RWPE1 (cell line): ENCODE measurements at regions not wholly inside any gene's neighbourhood (a gene's known extent, or its start where the extent isn't known, plus 50 kb on each side); places are given as distances from the start of the nearest gene placed in this dataset.
"Not testable (repeated sequence)": the region's sequence is repeated elsewhere in the genome, so short reads cannot be mapped to it uniquely, and the experiment has no call there.

Experiments
- CTCF ChIA-PET: fragments of 350-600 bp; sonication (Branson Sonifier 250); formaldehyde crosslinking; extraction: SDS; loops from one replicate; lab custom pipeline; 2021; lab: Yijun Ruan, JAX
- POLR2A ChIA-PET: fragments of 400-600 bp; formaldehyde crosslinking; extraction: SDS; loops from one replicate; lab custom pipeline; 2020; ENCODE audit warnings: antibody characterized with exemption; ENCODE audit not compliant: low non-redundant PET; lab: Yijun Ruan, JAX
- DNase-seq: peaks from one replicate; pipeline ENCODE4 v3.0.0; 2012; ENCODE audit warnings: low spot score
- H3K27ac ChIP-seq: fragments of 450-650 bp; 2 replicates; pipeline ENCODE4 v1.5.1; 2017
- TF ChIP-seq, protein P1 (sequence below): fragments of 450-650 bp; conservative IDR thresholded peaks from 2 replicates; pipeline ENCODE4 v1.5.1; 2017; ENCODE audit warnings: low read depth, mild to moderate bottlenecking

DNA sequence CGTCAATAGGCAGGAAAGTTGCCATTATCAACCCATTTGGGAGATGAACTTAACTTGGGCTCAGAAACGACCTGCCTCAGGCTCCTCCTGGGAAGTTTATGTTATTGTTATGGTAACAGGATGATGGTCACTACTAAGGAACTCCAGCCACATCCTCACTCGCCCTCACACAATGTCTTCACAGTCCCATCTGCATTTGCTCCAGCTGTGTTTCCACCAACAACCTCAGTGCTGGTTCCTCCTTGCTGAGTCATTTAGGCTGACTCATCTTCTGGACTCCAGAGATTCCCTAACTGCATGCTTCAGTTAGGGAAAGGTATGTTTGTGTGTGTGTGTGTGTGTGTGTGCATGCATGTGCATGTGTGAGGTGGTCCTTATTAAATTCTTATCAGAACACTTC is 293.4 kb upstream of the BOD1L1 start:
- DNase-seq: peak; percentile 84
- TF ChIP-seq, protein P1, sequence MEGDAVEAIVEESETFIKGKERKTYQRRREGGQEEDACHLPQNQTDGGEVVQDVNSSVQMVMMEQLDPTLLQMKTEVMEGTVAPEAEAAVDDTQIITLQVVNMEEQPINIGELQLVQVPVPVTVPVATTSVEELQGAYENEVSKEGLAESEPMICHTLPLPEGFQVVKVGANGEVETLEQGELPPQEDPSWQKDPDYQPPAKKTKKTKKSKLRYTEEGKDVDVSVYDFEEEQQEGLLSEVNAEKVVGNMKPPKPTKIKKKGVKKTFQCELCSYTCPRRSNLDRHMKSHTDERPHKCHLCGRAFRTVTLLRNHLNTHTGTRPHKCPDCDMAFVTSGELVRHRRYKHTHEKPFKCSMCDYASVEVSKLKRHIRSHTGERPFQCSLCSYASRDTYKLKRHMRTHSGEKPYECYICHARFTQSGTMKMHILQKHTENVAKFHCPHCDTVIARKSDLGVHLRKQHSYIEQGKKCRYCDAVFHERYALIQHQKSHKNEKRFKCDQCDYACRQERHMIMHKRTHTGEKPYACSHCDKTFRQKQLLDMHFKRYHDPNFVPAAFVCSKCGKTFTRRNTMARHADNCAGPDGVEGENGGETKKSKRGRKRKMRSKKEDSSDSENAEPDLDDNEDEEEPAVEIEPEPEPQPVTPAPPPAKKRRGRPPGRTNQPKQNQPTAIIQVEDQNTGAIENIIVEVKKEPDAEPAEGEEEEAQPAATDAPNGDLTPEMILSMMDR: no peak
- ChIA-PET POLR2A (no interaction called here), CTCF (no interaction called here)
- peak overlapping the region; percentile 73 for H3K27ac ChIP-seq

DNA sequence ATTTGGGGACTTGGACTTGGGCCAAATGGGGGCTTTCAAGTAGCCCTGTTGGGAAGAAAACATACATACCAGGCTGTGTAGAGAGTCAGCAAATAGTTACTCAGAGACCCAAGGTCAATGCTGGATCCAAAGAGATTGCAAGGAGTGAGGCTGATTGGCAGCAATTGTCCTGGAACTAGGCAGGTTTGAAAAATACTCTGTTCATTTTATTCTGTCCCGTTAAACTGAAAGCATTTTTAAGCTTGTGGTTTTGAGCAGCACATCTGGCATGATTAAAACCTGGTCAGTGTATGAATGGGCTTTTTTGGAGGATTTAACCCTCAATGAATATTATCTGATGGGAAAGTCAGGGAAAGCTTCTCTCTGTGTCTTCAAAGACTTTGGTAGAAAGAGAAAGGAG is 294.3 kb upstream of the BOD1L1 start:
- no peak for DNase-seq
- TF ChIP-seq, protein P1: no peak
- ChIA-PET CTCF (interaction anchor here (0.6 kb wide), 1 partner anchor 245 kb away, joined by 3 read pairs; no protein-coding TSS in a partner anchor), POLR2A (no interaction called here)
- no peak overlapping the region for H3K27ac ChIP-seq

DNA sequence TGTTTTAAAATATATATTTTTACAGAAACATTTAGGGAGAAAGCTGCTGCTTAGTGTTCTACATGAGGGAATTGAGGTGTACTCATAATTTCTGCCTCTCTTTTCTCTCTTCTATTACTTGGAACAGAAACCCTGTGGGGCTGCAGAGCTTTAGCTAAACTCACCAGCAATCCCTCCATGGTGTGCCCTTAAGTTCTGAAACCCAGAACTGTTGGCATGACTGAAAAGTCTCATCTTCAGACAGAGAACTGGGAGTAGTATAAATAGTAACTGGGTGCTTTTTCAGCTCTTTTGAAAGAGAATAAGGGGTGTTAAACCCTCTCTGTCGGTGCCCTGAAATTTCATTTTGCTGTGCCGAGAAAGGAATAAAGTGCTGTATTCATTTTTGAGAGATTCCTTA is 294.9 kb upstream of the BOD1L1 start:
- ChIA-PET POLR2A (no interaction called here), CTCF (no interaction called here)
- no peak for DNase-seq
- TF ChIP-seq, protein P1: no peak
- H3K27ac ChIP-seq: no peak overlapping the region

DNA sequence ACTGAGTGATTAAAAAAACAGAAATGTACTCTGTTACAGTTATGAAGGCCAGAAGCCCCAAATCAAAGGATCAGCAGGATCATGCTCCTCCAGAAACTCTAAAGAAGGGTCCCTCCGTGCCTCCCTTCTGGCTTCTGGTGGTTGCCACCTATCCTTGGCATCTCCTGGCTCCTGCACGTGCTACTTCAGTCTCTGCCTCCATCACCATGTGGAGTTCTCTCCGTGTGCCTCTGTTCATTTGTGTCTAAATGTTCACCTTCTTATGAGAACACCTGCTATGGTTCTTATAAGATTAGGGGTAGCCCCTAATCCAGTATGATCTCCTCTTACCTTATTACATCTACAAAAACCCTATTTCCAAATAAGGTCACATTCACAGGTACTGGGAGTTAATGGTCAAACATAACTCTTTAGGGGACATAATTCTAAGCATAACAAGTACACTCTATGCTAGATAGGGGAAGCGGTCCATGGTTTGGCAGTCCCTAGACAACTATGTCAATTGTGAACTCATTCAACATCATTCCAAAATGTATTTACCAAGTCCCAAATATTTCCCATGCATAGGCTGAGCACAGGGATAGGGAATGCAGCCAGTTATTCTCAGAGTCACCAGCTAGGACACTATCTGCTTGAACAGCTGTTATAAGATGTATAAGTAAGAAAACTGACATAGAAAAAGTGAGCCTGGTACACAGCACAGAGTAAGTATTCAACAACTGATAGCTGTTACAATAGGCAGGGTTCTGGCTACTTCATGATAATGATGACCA is 295.5 kb upstream of the BOD1L1 start:
- H3K27ac ChIP-seq: no peak overlapping the region
- CTCF ChIA-PET: interaction anchor here (0.6 kb wide), 1 partner anchor 11 kb away, joined by 3 read pairs; no protein-coding TSS in a partner anchor
- TF ChIP-seq, protein P1: no peak
- POLR2A ChIA-PET: no interaction called here
- DNase-seq: no peak

DNA sequence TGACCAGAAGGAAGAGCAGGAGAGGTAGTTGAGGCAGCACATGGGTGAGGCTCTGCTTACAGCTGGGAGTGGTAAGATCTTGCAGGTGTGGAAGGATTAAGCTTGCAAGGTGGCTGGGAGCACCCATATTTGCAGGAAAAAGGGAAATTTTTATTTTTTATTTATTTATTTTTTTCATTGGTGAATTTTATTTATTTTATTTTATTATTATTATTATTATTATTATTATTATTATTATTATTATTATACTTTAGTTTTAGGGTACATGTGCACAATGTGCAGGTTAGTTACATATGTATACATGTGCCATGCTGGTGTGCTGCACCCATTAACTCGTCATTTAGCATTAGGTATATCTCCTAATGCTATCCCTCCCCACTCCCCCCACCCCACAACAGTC is 297.4 kb upstream of the BOD1L1 start:
- CTCF ChIA-PET, POLR2A ChIA-PET, H3K27ac ChIP-seq: not testable (repeated sequence)

DNA sequence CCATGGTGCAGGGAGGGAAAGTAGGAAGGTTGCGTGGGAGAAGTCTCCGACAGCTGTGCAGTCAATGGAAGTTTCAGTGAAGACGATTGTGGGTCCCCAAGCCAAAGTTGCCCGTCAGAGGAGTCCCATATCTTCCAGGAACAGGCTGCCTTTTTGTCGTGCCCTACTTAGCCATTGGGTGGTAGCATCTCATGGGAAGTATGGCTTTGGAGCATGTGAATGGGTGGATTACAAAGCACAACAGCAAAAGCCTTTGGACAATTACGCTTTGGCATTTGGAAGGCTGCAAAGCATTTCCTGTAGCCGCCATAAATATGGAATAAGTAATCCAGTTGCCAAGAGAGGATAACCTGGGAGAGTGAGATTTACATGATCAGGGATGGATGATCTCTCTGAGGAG is 300.7 kb upstream of the BOD1L1 start:
- TF ChIP-seq, protein P1: no peak
- no peak for DNase-seq
- ChIA-PET POLR2A (no interaction called here), CTCF (no interaction called here)
- no peak overlapping the region for H3K27ac ChIP-seq

More for the DNA sequence above, 297.4 kb upstream of the BOD1L1 start:
- not testable (repeated sequence) for DNase-seq

DNA sequence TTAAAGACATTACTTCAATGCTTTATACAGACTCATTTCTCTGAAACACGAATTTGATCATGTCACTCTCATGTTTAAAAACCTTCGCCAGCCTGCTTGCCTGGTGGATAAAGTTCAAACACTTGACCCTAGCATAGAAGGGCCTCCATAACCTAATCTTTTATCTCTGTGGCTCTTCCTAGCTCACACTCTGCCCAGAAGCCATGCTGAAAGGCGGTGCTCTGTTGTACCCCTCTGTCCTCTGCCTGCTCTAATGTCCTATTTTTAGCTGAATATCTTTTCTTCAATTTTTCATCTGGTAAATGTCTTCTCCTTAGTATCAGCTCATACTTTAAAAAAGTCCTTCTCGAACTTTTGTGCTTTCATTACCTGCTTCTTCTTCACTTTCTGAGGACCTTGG is 302.6 kb upstream of the BOD1L1 start:
- TF ChIP-seq, protein P1: no peak
- ChIA-PET CTCF (interaction anchor here (0.5 kb wide), 1 partner anchor 203 kb away, joined by 3 read pairs; no protein-coding TSS in a partner anchor), POLR2A (no interaction called here)
- DNase-seq: no peak
- H3K27ac ChIP-seq: no peak overlapping the region
